ENCODE measurements at regions not wholly inside any gene's neighbourhood (a gene's known extent, or its start where the extent isn't known, plus 50 kb on each side); places are given as distances from the start of the nearest gene placed in this dataset.

- TF ChIP-seq POLR2A (IDR thresholded peaks at IDR 0.05; ENCODE audit: low read length) = no peak
- TF ChIP-seq GATA1 (IDR thresholded peaks at IDR 0.05; ENCODE audit: low read depth, low read length) = no peak
These were observed 151.8 kb upstream of the MAP3K1 start for GRCh38 chr5:56663523-56663922.

Data from erythroblast (primary cell).